ENCODE measurements at regions not wholly inside any gene's neighbourhood (a gene's known extent, or its start where the extent isn't known, plus 50 kb on each side); places are given as distances from the start of the nearest gene placed in this dataset.

- TF ChIP-seq POLR2AphosphoS5 (IDR thresholded peaks at IDR 0.05; ENCODE audit: low read depth, low read length) (no peak), POLR2A (IDR thresholded peaks at IDR 0.05; ENCODE audit: low read depth, low read length) (no peak), TAF1 (IDR thresholded peaks at IDR 0.05; ENCODE audit: low read depth, low read length) (no peak), POU2F2 (IDR thresholded peaks at IDR 0.05; ENCODE audit: low read depth, low read length) (no peak), PAX5 (IDR thresholded peaks at IDR 0.05; ENCODE audit: insufficient read depth, low read length, severe bottlenecking) (no peak)
Measured at GRCh38 chr22:49352361-49353169, 475.1 kb downstream of the BRD1 start.

Measured in GM12891 (cell line).